ENCODE measurements at regions not wholly inside any gene's neighbourhood (a gene's known extent, or its start where the extent isn't known, plus 50 kb on each side); places are given as distances from the start of the nearest gene placed in this dataset.

DNA sequence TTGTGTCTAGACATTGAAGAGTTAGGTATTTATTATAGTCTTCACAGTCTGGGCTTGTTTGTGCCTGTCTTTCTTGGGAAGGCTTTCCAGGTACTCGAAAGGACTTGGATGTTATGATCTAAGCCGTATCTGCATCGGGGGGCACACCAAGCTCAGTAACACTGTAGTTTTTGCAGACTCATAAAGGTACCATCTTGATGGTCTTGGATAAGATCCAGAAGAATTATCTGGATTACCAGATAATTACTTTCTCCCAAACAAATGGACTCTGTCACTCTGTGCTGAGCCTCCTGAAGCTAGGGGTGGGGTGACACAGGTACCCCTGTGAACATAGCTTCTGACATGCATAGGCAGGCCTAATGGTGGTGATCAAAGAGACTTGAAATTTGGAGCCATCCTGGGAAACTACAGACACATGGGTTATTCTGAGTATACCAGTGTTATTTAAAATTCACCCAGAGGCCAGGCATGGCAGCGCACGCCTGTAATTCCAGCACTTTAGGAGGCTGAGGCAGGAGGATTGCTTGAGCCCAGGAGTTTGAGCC is 238.6 kb upstream of the TPM1 start:
- no peak for DNase-seq (ENCODE audit: low spot score)

GRCh38 chr15:62805502-62805901 is 237.0 kb upstream of the TPM1 start:
- no peak for DNase-seq (ENCODE audit: low spot score)

DNA sequence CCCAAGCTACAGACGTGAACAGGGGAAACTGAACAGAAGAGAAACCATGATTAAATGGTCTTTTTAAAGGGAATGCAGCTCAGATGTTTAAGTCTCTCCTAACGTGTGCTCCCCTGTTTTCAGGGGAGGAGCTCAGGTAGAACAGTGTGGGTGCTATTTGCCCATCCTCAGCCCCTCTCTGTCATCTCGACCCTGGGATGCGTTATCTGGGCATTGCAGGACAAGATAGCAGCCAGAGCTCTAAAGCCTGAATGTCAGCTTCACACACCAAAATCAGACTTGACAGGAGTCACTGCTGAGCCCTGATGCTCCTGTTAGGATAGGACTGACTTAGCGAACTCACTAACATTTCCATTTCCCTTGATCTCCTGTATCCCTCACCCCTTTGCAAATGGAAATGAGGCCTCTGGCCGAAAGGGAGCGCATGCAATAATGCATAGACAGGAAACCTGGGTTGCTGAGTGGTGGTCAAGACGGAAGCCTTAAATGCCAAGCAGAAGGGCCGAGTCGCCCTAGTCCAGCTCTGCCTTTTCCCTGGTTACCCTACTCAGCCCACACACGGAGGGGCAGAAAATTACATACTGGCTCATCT is 234.9 kb upstream of the TPM1 start:
- DNase-seq (ENCODE audit: low spot score), result no peak

DNA sequence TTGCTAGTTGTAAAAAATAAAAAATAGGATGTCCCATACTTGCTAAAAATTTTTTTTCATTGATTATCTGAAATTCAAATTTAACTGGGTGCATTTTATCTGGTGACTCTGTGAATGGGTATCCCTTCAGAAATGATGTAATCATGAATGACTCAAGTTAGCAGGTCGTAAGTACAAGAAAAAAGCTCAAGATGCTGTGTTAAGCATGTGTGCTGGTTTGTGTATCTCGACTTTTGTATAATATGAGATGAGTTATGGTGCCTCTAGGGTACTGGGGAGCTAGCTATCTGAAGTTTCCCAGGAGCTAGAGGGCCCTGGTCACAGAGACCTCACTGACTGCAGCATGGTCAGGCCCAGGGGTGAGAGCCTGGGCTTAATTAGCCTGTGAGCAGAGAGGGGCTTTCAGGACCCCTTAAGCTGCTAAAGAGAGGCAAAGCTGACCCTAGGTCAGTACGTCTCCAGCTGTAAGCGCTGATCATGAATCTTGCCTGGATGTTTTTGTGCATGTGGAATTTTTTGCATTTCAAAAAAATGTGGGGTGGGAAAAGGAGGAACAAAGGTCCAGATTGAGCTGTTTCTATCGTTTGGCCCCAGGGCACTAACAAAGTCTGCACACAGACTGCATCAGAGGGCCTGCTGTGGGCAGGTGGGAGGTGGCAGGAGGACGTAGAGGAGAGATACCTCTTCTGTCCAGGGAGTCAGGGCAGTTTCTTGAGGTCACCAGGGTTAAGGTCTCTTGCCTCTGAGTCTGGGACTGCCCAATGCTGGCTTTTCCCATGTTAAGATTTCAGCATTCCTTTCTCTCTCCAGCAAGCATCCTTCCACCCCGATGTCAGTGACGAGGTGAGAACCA is 233.2 kb upstream of the TPM1 start:
- DNase-seq (ENCODE audit: low spot score), result no peak

DNA sequence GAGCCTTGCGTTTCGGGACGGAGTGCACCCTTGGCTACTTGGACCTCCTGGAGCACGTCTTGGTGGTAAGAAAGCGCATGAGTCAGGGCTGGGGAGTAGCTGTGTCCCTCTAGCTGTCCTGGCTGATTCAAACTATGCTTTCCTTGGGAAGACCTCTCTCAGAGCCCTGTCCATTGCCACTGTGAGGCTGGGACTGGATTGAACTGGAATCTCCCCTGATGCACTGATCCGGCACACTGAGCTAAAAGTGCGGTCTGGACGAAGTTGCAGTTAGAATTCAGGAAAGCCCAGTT is 232.6 kb upstream of the TPM1 start:
- DNase-seq (ENCODE audit: low spot score), result no peak

DNA sequence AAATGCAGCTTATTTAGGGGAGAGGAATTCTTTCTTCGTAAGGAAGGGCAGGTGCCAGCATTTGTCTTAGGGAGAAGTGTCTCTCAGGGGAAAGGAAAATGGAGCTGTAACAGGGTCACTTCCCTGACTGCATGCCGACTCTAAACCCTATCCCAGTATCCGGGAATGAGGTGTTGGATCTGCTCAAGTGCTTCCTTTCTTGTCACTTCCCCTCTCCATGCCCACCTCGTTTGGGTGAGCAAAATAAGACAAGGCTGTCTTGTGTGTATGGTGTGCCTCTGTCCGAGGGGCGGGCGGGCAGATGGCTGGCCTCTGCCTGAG is 230.1 kb upstream of the TPM1 start:
- no peak for DNase-seq (ENCODE audit: low spot score)

- DNase-seq (ENCODE audit: low spot score), result no peak
These were observed 226.0 kb upstream of the TPM1 start for GRCh38 chr15:62816342-62817069.

DNA sequence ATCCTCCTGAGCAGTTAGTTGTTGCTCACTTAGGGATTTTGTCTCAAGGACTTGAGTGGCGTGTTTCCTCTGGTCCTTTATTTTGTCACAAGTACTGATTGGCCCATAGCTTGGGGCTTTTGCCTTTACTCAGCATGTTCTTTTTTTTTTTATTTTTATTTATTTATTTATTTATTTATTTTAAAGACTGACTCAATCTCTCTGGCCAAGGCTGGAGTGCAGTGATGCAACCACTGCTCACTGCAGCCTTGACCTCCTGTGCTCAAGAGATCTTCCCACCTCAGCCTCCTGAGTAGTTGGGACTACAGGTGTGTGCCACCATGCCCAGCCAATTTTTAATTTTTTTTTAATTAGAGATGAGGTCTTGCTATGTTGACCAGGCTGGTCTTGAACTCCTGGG is 223.9 kb upstream of the TPM1 start:
- DNase-seq (ENCODE audit: low spot score), result no peak

- DNase-seq (ENCODE audit: low spot score), result no peak
These were observed 221.0 kb upstream of the TPM1 start for GRCh38 chr15:62821384-62822131.

DNA sequence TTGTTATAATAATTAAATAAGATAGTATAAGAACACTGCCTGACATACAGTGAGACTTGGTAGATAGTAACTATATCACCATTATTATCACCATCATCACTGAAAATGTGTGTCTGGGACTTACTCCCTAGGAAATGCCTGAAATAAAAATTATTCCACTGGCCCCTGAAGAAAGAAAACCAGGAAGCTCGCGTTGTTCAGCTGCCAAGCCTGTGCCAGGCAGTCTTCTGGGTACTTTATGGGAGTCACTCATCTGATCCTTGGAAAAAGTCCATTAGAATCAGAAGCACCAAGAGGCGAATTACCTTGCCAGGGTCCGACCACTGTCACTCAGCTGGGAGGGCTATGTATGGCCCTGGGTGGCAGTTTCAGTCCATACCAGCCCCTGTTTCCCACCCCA is 220.3 kb upstream of the TPM1 start:
- no peak for DNase-seq (ENCODE audit: low spot score)

DNA sequence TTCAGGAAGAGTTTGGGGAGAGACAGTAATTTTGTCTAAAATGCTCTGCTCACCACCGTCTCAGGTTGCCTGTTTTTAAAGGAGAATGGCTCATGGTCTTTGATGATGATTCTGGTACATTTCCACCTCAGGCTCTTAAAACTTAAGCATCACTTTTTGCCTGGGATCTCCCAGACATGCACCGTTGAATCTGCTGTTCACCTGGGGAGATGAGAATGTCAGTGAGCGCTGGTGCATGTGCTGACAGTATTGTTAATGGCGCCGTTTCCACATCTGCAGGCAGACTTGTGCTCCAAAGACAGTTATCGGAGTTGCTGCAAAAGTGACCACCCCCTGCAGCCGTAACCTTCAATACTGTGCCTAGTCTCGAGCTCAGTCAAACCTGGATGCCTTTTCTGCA is 219.0 kb upstream of the TPM1 start:
- no peak for DNase-seq (ENCODE audit: low spot score)

GRCh38 chr15:62824111-62825015 is 218.2 kb upstream of the TPM1 start:
- no peak for DNase-seq (ENCODE audit: low spot score)

DNA sequence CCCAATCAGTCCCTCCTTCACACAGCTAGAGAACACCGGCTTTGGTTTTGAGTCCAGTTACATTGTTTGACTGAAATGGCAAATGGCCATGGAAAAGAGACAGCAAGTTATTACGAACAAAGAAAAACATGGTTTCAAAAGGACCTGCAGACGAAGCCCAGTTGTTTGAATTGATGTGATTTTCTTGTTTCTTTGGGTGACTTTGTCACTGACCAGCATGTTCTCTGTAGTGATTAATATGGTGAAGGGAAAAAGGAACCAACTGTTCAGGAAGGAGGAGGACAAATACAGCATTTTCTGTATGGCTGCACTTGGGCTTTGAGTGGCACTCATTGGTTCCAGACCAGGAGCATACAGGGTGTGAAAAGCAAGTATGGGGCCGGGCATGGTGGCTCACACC is 217.4 kb upstream of the TPM1 start:
- DNase-seq (ENCODE audit: low spot score), result no peak

DNA sequence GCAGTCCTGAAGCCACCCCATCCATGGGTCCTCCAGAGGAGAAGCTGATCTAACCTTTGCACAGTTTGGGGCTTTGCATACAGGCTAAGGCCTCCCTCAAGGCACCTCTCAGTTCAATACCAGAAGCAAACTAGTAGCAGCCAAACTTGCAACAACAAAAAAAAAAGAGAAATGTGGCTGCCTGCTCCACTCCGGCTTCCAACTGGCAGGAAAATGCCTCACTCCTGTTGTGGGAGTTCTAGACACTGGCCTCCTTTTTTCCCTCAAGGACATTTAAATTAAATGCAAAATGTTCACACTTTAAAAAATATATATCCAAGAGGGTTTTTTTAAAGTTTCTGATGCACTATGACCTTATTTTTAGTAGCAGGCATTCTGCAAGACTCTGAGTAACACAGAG is 216.0 kb upstream of the TPM1 start:
- no peak for DNase-seq (ENCODE audit: low spot score)

DNA sequence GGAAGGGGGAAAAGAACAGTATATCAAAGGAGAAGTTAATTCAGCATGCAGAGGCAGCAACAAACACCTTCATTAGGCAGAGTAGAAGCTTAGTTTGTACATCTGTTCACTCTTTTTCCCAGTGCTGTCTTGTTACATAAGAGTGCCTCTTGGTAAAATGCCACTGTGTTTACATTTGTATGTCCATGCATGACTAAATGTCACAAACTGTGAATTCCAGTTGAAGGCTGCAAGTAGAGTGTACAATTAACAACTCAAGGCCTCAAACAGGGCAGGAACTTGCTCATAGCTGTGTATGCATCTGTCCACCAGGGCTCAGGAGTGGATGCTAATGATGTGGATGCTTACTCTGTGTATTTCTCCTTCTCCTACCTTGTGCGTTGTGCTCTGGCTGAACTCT is 214.2 kb upstream of the TPM1 start:
- no peak for DNase-seq (ENCODE audit: low spot score)

DNA sequence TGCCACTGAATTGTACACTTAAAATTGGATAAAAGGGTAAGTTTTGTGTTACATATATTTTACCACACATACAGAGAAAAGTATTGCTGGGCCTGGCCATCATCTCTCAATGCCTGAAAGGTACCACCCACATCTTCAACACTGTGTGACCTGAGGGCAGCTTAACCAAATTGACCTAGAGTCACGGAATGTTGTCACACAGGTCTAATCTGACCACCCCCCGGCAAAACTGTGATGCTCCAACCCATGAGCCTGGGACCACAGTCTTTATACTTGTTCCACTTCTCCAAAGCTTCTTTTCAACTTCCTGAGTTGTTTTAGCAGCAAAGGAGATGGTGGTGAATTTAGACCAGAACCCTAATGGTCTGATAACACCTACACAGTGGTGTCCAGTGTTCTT is 210.3 kb upstream of the TPM1 start:
- no peak for DNase-seq (ENCODE audit: low spot score)

DNA sequence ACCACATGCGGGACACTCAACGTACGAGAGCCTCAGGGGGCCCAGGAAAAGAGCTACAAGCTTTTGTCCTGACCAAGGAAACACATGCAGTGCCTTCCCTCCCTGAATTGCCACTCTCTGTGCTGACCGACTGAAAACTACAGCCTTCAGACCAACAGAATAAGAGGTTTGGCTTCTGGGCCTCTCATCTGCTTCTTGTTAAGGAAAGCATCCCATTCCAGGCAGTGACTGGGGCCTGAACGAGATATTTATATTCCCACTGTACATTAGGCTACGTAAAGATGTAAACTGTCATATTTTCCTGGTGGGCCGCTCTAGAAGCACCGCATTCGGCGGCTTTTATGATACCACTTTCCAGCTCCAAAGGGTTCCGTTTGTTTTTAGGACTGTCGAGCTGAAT is 208.9 kb upstream of the TPM1 start:
- no peak for DNase-seq (ENCODE audit: low spot score)

GRCh38 chr15:62834686-62835329 is 207.7 kb upstream of the TPM1 start:
- DNase-seq (ENCODE audit: low spot score), result no peak

DNA sequence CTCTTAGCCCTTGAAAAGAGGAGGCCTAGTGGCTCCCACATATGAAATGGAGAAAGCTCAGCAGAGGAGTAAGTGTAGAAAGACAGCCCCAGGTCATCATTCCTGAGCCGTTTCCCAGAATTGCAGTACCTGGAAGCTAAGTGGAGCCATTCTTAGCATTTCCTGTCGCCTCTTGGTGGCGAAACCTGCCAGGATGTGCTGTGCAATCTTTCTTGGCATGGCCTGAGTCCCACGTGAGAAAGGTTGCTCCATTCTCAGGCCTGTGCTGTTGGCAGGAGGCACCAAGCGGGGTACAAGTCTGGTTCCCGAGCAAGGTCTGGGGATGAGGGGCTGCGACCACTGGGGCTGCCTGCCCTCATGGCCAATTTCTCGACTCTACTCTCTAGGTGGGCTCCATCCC is 207.2 kb upstream of the TPM1 start:
- no peak for DNase-seq (ENCODE audit: low spot score)

GRCh38 chr15:62835762-62836161 is 206.8 kb upstream of the TPM1 start:
- no peak for DNase-seq (ENCODE audit: low spot score)

Data from HuH-7.5 (cell line).